Suprapubic skin (tissue), 4 donors: ENCODE measurements at regions not wholly inside any gene's neighbourhood (a gene's known extent, or its start where the extent isn't known, plus 50 kb on each side); places are given as distances from the start of the nearest gene placed in this dataset.

Source experiments
- CTCF ChIP-seq, 2 donors: fragments of 200-600 bp in 1 of 2; fragments of 450-650 bp in 1 of 2; sonication (generic) in 1 of 2; IDR thresholded peaks; one replicate each; pipeline ENCODE4 v1.5.1; 2016 to 2019; ENCODE audit warnings: antibody characterized with exemption in 2 of 2, mild to moderate bottlenecking in 1 of 2, moderate library complexity in 1 of 2
- EP300 ChIP-seq: sonication (generic); formaldehyde crosslinking; IDR thresholded peaks from one replicate; pipeline ENCODE4 v1.6.1; 2017; ENCODE audit warnings: antibody characterized with exemption
- POLR2A ChIP-seq, 2 donors: fragments of 450-650 bp; IDR thresholded peaks; one replicate each; pipeline ENCODE4 v1.6.1; 2017; ENCODE audit warnings: antibody characterized with exemption in 2 of 2, mild to moderate bottlenecking in 2 of 2, moderate library complexity in 2 of 2
- POLR2AphosphoS5 ChIP-seq, 3 donors: sonication (generic); formaldehyde crosslinking; IDR thresholded peaks; one replicate each; pipeline ENCODE4 v1.6.1; 2017; ENCODE audit warnings: antibody characterized with exemption in 3 of 3

DNA sequence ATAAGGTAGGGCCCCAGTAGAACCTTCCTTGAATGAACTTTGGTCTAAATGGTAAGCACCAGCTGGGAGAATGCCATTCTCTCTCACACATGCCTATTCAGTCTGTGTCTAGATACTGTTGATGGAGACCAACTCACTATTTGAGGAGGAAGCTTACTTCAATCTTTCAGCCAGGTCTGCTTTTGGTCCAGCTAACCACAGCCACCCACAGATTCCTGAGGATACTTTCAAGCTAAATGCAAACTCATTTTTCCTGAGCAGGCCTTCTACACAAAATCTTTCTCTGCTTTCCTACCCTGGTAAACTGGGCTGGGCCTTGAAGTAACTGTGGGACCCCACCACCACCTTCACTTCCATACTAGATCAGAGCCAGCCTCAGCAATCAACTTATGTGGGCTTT, 76.9 kb upstream of the KLF3 start:
- TF ChIP-seq CTCF (IDR thresholded peaks at IDR 0.05) (no peak), POLR2A (IDR thresholded peaks at IDR 0.05) (no peak), EP300 (no peak), POLR2AphosphoS5 (IDR thresholded peaks at IDR 0.05) (no peak)
